ENCODE measurements at regions not wholly inside any gene's neighbourhood (a gene's known extent, or its start where the extent isn't known, plus 50 kb on each side); places are given as distances from the start of the nearest gene placed in this dataset.

GRCh38 chr14:76924371-76925096, 98.3 kb downstream of the LRRC74A start:
- peak; percentile 41 for DNase-seq

- no peak for DNase-seq
Observed at GRCh38 chr14:76923431-76924370, 97.5 kb downstream of the LRRC74A start.

- no peak for DNase-seq
Observed at GRCh38 chr14:76922584-76922983, 96.4 kb downstream of the LRRC74A start.

- no peak for DNase-seq
Observed at GRCh38 chr14:76922092-76922491, 95.9 kb downstream of the LRRC74A start.

- no peak for DNase-seq
Observed at GRCh38 chr14:76921088-76921399, 94.8 kb downstream of the LRRC74A start.

- DNase-seq, result no peak
Observed at GRCh38 chr14:76920331-76921087, 94.3 kb downstream of the LRRC74A start.

- DNase-seq, result peak; percentile 95
Observed at GRCh38 chr14:76919431-76920330, 93.5 kb downstream of the LRRC74A start.
